GM06990 (cell line): ENCODE measurements at regions not wholly inside any gene's neighbourhood (a gene's known extent, or its start where the extent isn't known, plus 50 kb on each side); places are given as distances from the start of the nearest gene placed in this dataset.

Experiments
- DNase-seq: peaks from one replicate; pipeline ENCODE4 v3.0.0-alpha.2; 2011; ENCODE audit not compliant: insufficient read length; ENCODE audit errors: extremely low read depth
- H3K27me3 ChIP-seq: replicated peaks from 2 replicates; pipeline ENCODE4 v1.6.0; 2011; ENCODE audit warnings: low read length; ENCODE audit not compliant: control insufficient read depth, insufficient read depth
- H3K36me3 ChIP-seq: 2 replicates; pipeline ENCODE4 v1.5.1; 2011; ENCODE audit warnings: low read length; ENCODE audit not compliant: control insufficient read depth, insufficient read depth
- H3K4me3 ChIP-seq: replicated peaks from 2 replicates; pipeline ENCODE4 v1.5.1; 2011; ENCODE audit warnings: low read depth, mild to moderate bottlenecking, control low read depth, low read length
- CTCF ChIP-seq: IDR thresholded peaks from 2 replicates; pipeline ENCODE4 v1.5.1; 2011; ENCODE audit warnings: low read length, control low read depth, mild to moderate bottlenecking, inconsistent platforms; ENCODE audit not compliant: insufficient read depth, poor library complexity, severe bottlenecking

- TF ChIP-seq CTCF: no peak
- Histone ChIP-seq H3K4me3 (no peak overlapping the region), H3K36me3 (no peaks in the 10 kb centered on the region), H3K27me3 (no peaks in the 10 kb centered on the region)
- no peak for DNase-seq
These were observed 55.8 kb upstream of the SMARCA2 start for GRCh38 chr9:1959371-1959770.

- Histone ChIP-seq H3K27me3 (no peaks in the 10 kb centered on the region), H3K36me3 (no peaks in the 10 kb centered on the region), H3K4me3 (no peak overlapping the region)
- no peak for DNase-seq
- no peak for TF ChIP-seq CTCF
These were observed 54.7 kb upstream of the SMARCA2 start for GRCh38 chr9:1960342-1961042.

- no peak overlapping the region for H3K4me3 ChIP-seq
- no peaks in the 10 kb centered on the region for H3K36me3 ChIP-seq
- H3K27me3 ChIP-seq: no peaks in the 10 kb centered on the region
- no peak for DNase-seq
- TF ChIP-seq CTCF: no peak
These were observed 53.0 kb upstream of the SMARCA2 start for GRCh38 chr9:1962122-1962521.

GRCh38 chr9:1962588-1963106, 52.5 kb upstream of the SMARCA2 start:
- no peak for DNase-seq
- no peaks in the 10 kb centered on the region for H3K36me3 ChIP-seq
- H3K27me3 ChIP-seq: no peaks in the 10 kb centered on the region
- no peak overlapping the region for H3K4me3 ChIP-seq
- no peak for TF ChIP-seq CTCF

- no peaks in the 10 kb centered on the region for H3K36me3 ChIP-seq
- no peaks in the 10 kb centered on the region for H3K27me3 ChIP-seq
- no peak overlapping the region for H3K4me3 ChIP-seq
- no peak for TF ChIP-seq CTCF
- no peak for DNase-seq
These were observed 51.1 kb upstream of the SMARCA2 start for GRCh38 chr9:1964093-1964492.
